Endodermal cell (in vitro differentiated cells): ENCODE measurements at regions not wholly inside any gene's neighbourhood (a gene's known extent, or its start where the extent isn't known, plus 50 kb on each side); places are given as distances from the start of the nearest gene placed in this dataset.

Experiments
- DNase-seq: peaks from one replicate; pipeline ENCODE4 v3.0.0-alpha.2; 2017
- H3K27ac ChIP-seq: 2 replicates; pipeline ENCODE4 v1.5.1; 2013; ENCODE audit warnings: mild to moderate bottlenecking, low read depth, low read length, moderate library complexity
- H3K27me3 ChIP-seq: 2 replicates; pipeline ENCODE4 v1.6.1; 2013; ENCODE audit warnings: mild to moderate bottlenecking, low read length, moderate library complexity; ENCODE audit not compliant: insufficient read depth, control insufficient read depth, poor library complexity, severe bottlenecking
- H3K36me3 ChIP-seq: 2 replicates; pipeline ENCODE4 v1.7.0; 2013; ENCODE audit warnings: mild to moderate bottlenecking, low read length, moderate library complexity; ENCODE audit not compliant: control insufficient read depth, insufficient read depth
- H3K4me1 ChIP-seq: one replicate; pipeline ENCODE4 v1.7.0; 2013; ENCODE audit warnings: low read length; ENCODE audit not compliant: control insufficient read depth, insufficient read depth
- H3K4me3 ChIP-seq: 2 replicates; pipeline ENCODE4 v1.5.1; 2013; ENCODE audit warnings: mild to moderate bottlenecking, low read length, moderate library complexity
- H3K9ac ChIP-seq: 2 replicates; pipeline ENCODE4 v1.6.1; 2013; ENCODE audit warnings: mild to moderate bottlenecking, low read length, moderate library complexity; ENCODE audit not compliant: poor library complexity, severe bottlenecking; ENCODE audit errors: extremely low read depth
- H3K9me3 ChIP-seq: 2 replicates; pipeline ENCODE4 v1.6.1; 2013; ENCODE audit warnings: mild to moderate bottlenecking, low read length, moderate library complexity; ENCODE audit not compliant: control insufficient read depth
- H3K27ac Mint-ChIP-seq: 2 replicates; pipeline ENCODE4 v1.8.0; 2020; ENCODE audit warnings: mixed read lengths
- H3K27me3 Mint-ChIP-seq: 2 replicates; pipeline ENCODE4 v1.8.0; 2021; ENCODE audit warnings: mild to moderate bottlenecking, mixed read lengths; ENCODE audit not compliant: insufficient read depth
- H3K36me3 Mint-ChIP-seq: 2 replicates; pipeline ENCODE4 v1.8.0; 2020; ENCODE audit warnings: low read depth, mixed read lengths
- H3K4me1 Mint-ChIP-seq: 2 replicates; pipeline ENCODE4 v1.8.0; 2020; ENCODE audit warnings: mixed read lengths
- H3K4me3 Mint-ChIP-seq: 2 replicates; pipeline ENCODE4 v1.8.0; 2020; ENCODE audit warnings: mild to moderate bottlenecking, moderate library complexity, mixed read lengths
- H3K9me3 Mint-ChIP-seq: 2 replicates; pipeline ENCODE4 v1.8.0; 2020; ENCODE audit warnings: mild to moderate bottlenecking, mixed read lengths
- WGBS, 2 experiments: methylation state at CpG; one replicate each; pipeline versions ENCODE4 v1.1.5 to v1.1.7; 2013; ENCODE audit warnings: missing lambda C conversion rate in 2 of 2, mixed read lengths in 1 of 2; ENCODE audit not compliant: insufficient coverage in 1 of 2, insufficient read length in 1 of 2; 5-methylcytosine and 5-hydroxymethylcytosine counted together
- TF ChIP-seq, protein P1 (sequence below): fragments of 200-600 bp; sonication (generic); conservative IDR thresholded peaks from 2 replicates; pipeline ENCODE4 v1.5.0; 2021; ENCODE audit warnings: antibody characterized with exemption, mild to moderate bottlenecking

DNA sequence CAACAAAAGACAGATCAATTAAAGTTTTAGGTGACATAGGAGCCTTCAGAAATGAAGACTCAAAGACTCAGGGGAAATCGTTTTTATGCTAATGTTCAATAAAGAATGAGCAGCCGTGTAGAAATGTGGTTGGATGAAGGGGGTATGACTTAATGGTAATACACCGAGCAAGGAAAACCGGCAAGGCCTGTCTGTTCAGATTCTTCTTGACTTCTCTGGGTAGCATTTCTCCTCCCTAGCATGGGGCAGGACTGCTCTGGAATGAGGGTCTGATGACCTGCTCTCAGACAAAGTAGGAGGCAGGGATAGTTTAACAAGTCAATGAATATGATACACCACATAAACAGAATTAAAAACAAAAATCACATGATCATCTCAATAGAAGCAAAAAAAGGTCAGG is 487.4 kb downstream of the ZNF608 start:
- no peak overlapping the region for H3K4me3 ChIP-seq
- 90 to 97% methylated on average over 4 of the region's 4 CpGs for WGBS, 2 experiments
- Mint-ChIP-seq H3K27ac (no peak overlapping the region), H3K36me3 (peaks cover 22% of the 10 kb centered on the region), H3K4me1 (peaks cover 11% of the 10 kb centered on the region), H3K27me3 (no peaks in the 10 kb centered on the region), H3K9me3 (peaks cover 24% of the 10 kb centered on the region), H3K4me3 (no peak overlapping the region)
- peaks cover 28% of the 10 kb centered on the region for H3K9me3 ChIP-seq
- TF ChIP-seq, protein P1, sequence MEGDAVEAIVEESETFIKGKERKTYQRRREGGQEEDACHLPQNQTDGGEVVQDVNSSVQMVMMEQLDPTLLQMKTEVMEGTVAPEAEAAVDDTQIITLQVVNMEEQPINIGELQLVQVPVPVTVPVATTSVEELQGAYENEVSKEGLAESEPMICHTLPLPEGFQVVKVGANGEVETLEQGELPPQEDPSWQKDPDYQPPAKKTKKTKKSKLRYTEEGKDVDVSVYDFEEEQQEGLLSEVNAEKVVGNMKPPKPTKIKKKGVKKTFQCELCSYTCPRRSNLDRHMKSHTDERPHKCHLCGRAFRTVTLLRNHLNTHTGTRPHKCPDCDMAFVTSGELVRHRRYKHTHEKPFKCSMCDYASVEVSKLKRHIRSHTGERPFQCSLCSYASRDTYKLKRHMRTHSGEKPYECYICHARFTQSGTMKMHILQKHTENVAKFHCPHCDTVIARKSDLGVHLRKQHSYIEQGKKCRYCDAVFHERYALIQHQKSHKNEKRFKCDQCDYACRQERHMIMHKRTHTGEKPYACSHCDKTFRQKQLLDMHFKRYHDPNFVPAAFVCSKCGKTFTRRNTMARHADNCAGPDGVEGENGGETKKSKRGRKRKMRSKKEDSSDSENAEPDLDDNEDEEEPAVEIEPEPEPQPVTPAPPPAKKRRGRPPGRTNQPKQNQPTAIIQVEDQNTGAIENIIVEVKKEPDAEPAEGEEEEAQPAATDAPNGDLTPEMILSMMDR, result no peak
- H3K4me1 ChIP-seq, result peaks cover 17% of the 10 kb centered on the region
- H3K36me3 ChIP-seq, result no peaks in the 10 kb centered on the region
- no peak overlapping the region for H3K27ac ChIP-seq
- DNase-seq, result no peak
- H3K9ac ChIP-seq, result no peak overlapping the region
- no peaks in the 10 kb centered on the region for H3K27me3 ChIP-seq

DNA sequence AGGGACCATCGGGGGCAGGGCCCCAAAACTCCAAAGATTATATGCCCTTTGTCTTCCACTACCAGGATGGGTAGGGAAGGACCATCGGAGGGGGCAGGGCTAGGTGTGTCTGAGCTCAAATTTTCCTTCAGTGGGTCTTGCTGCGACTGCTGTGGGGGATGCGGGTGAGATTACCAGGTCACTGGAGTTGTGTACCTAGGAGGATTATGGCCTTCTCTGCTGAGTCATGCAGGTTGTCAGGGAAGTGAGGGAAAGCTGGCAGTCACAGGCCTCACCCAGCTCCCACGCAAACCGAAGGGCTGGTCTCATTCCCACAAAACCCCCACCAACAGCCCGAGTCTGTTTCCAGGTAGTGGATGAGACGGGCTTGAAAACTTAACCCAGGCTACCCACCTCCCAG is 489.4 kb downstream of the ZNF608 start:
- TF ChIP-seq, protein P1, result no peak
- no peaks in the 10 kb centered on the region for H3K27me3 ChIP-seq
- Mint-ChIP-seq H3K36me3 (peaks cover 22% of the 10 kb centered on the region), H3K4me3 (no peak overlapping the region), H3K4me1 (peaks cover 11% of the 10 kb centered on the region), H3K9me3 (peaks cover 24% of the 10 kb centered on the region), H3K27ac (peak overlapping the region; percentile 76), H3K27me3 (no peaks in the 10 kb centered on the region)
- no peak overlapping the region for H3K9ac ChIP-seq
- H3K4me1 ChIP-seq, result peaks cover 6% of the 10 kb centered on the region
- H3K9me3 ChIP-seq, result peaks cover 28% of the 10 kb centered on the region
- no peaks in the 10 kb centered on the region for H3K36me3 ChIP-seq
- no peak for DNase-seq
- WGBS, 2 experiments, result 82 to 95% methylated on average over 2 to 8 of the region's 8 CpGs
- no peak overlapping the region for H3K27ac ChIP-seq
- peak overlapping the region; percentile 37 for H3K4me3 ChIP-seq

DNA sequence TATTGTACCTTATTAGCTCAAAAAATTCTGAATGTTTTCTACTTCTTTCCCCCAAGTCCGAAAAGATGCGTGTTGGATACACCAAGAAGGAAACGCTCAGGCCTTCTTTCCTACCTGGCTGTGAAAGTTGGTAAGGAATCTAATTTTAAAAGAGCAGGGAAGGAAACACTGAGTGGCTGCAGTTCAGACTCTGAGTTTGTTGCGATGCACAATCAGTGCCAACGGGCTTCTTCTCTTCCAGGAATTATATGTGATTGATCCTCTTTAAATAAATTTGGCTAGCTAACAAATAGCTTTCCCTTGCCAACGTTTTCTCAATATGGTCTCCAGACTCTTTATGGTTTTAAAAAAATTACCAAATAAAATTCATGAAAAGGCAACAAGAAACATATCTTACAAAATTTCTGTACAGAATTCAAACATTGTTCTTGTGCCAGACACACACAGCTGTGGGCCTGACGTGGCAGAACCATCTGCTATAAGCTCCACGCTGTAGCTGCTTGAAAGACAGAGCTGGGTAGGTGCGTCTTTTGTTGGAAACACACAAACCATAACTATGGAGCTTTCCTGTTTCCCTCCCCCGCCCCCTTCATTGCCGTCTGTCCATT is 493.1 kb downstream of the ZNF608 start:
- 91 to 94% methylated on average over 7 to 11 of the region's 11 CpGs for WGBS, 2 experiments
- no peak overlapping the region for H3K4me3 Mint-ChIP-seq
- Histone ChIP-seq H3K27ac (no peak overlapping the region), H3K9ac (no peak overlapping the region), H3K4me1 (no peaks in the 10 kb centered on the region), H3K27me3 (no peaks in the 10 kb centered on the region), H3K36me3 (no peaks in the 10 kb centered on the region), H3K4me3 (no peak overlapping the region), H3K9me3 (peaks cover 32% of the 10 kb centered on the region)
- no peak overlapping the region for H3K27ac Mint-ChIP-seq
- TF ChIP-seq, protein P1, result no peak
- peaks cover 24% of the 10 kb centered on the region for H3K36me3 Mint-ChIP-seq
- H3K4me1 Mint-ChIP-seq, result peaks cover 11% of the 10 kb centered on the region
- DNase-seq, result no peak
- peaks cover 33% of the 10 kb centered on the region for H3K9me3 Mint-ChIP-seq
- H3K27me3 Mint-ChIP-seq, result no peaks in the 10 kb centered on the region
